H1 (cell line): ENCODE measurements at regions not wholly inside any gene's neighbourhood (a gene's known extent, or its start where the extent isn't known, plus 50 kb on each side); places are given as distances from the start of the nearest gene placed in this dataset.

Experiments
- CTCF ChIA-PET: fragments of 300-600 bp; sonication (Branson Sonifier 250); formaldehyde crosslinking; loops from one replicate; lab custom pipeline; 2021; ENCODE audit not compliant: partially characterized antibody; lab: Charles Lee
- POLR2A ChIA-PET: fragments of 300-600 bp; sonication (Branson Sonifier 250); formaldehyde crosslinking; loops from one replicate; lab custom pipeline; 2021; ENCODE audit warnings: inconsistent platforms; ENCODE audit not compliant: partially characterized antibody; lab: Charles Lee
- DNase-seq, 2 experiments: peaks; one replicate each; pipeline versions ENCODE4 v3.0.0 to v3.0.0-alpha.2; 2010 to 2022; ENCODE audit warnings: low spot score in 2 of 2, low read depth in 1 of 2, mixed read lengths in 1 of 2
- FAIRE-seq: peaks from 2 replicates; lab custom pipeline; 2011; peaks lifted over from hg19 to GRCh38; lab: Jason Lieb, UNC
- H2AFZ ChIP-seq: 2 replicates; pipeline ENCODE4 v1.8.1; 2012; ENCODE audit warnings: low read length, inconsistent platforms
- H2AK5ac ChIP-seq: 2 replicates; pipeline ENCODE4 v1.6.1; 2013; ENCODE audit warnings: low read depth, low read length
- H2BK120ac ChIP-seq: replicated peaks from 2 replicates; pipeline ENCODE3; 2013; ENCODE audit warnings: low read depth, low read length, inconsistent platforms
- H2BK12ac ChIP-seq: 2 replicates; pipeline ENCODE4 v1.6.1; 2013; ENCODE audit warnings: low read depth, low read length
- H2BK15ac ChIP-seq: 2 replicates; pipeline ENCODE4 v1.6.1; 2013; ENCODE audit warnings: low read length
- H2BK20ac ChIP-seq: 2 replicates; pipeline ENCODE4 v1.6.1; 2013; ENCODE audit warnings: low read length
- H2BK5ac ChIP-seq: 2 replicates; pipeline ENCODE4 v1.6.1; 2013; ENCODE audit warnings: low read depth, low read length
- H3K14ac ChIP-seq: 2 replicates; pipeline ENCODE4 v1.6.1; 2013; ENCODE audit warnings: inconsistent platforms; ENCODE audit not compliant: insufficient read length
- H3K18ac ChIP-seq: 2 replicates; pipeline ENCODE4 v1.6.1; 2013; ENCODE audit warnings: low read length; ENCODE audit errors: extremely low read depth
- H3K23ac ChIP-seq: 2 replicates; pipeline ENCODE4 v1.6.1; 2013; ENCODE audit warnings: inconsistent platforms; ENCODE audit not compliant: insufficient read length
- H3K23me2 ChIP-seq: 2 replicates; pipeline ENCODE4 v1.6.1; 2013; ENCODE audit warnings: low read depth, low read length
- H3K27ac ChIP-seq: 2 replicates; pipeline ENCODE4 v1.6.1; 2011; ENCODE audit warnings: low read depth, low read length, inconsistent platforms
- H3K27me3 ChIP-seq, 4 experiments: replicated peaks in 1 of 4; 1 replicate in 1 of 4; 2 replicates in 3 of 4; pipeline versions ENCODE4 v1.6.1 to v1.8.1; 2011 to 2013; ENCODE audit warnings: low read length in 3 of 4, mild to moderate bottlenecking in 3 of 4, inconsistent platforms in 2 of 4, mixed read lengths in 2 of 4, moderate library complexity in 1 of 4; ENCODE audit not compliant: control insufficient read depth in 3 of 4, insufficient read depth in 3 of 4; ENCODE audit errors: extremely low read depth in 1 of 4
- H3K36me3 ChIP-seq, 4 experiments: 2 replicates each; pipeline versions ENCODE4 v1.6.1 to v1.8.1; 2011 to 2013; ENCODE audit warnings: mild to moderate bottlenecking in 4 of 4, low read length in 3 of 4, moderate library complexity in 2 of 4, control low read depth in 1 of 4, inconsistent platforms in 1 of 4; ENCODE audit not compliant: insufficient read depth in 4 of 4, control insufficient read depth in 2 of 4
- H3K4ac ChIP-seq: replicated peaks from 2 replicates; pipeline ENCODE3; 2013; ENCODE audit warnings: low read length, low read depth, mixed read lengths, inconsistent platforms; ENCODE audit not compliant: insufficient read length
- H3K4me1 ChIP-seq, 4 experiments: replicated peaks in 1 of 4; 1 replicate in 1 of 4; 2 replicates in 3 of 4; pipeline versions ENCODE4 v1.6.1 to v1.8.1; 2011 to 2013; ENCODE audit warnings: low read length in 3 of 4, inconsistent platforms in 2 of 4, mixed read lengths in 1 of 4; ENCODE audit not compliant: insufficient read depth in 4 of 4, control insufficient read depth in 3 of 4
- H3K4me2 ChIP-seq, 2 experiments: 2 replicates each; pipeline versions ENCODE4 v1.6.1 to v1.8.1; 2011 to 2013; ENCODE audit warnings: low read depth in 2 of 2, low read length in 2 of 2, control low read depth in 1 of 2, inconsistent platforms in 1 of 2, mild to moderate bottlenecking in 1 of 2; ENCODE audit not compliant: insufficient read depth in 1 of 2
- H3K4me3 ChIP-seq, 4 experiments: fragments of 200-600, 300-600 bp in 1 of 4; sonication (generic), shearing (Covaris generic), sonication (Bioruptor Twin) in 1 of 4; 2 replicates each; pipeline versions ENCODE4 v1.5.1 to v1.8.1; 2011 to 2016; ENCODE audit warnings: low read length in 4 of 4, low read depth in 3 of 4, control low read depth in 2 of 4, inconsistent platforms in 2 of 4, mild to moderate bottlenecking in 2 of 4, mixed read lengths in 1 of 4, moderate library complexity in 1 of 4; ENCODE audit not compliant: insufficient read depth in 2 of 4; ENCODE audit errors: extremely low read depth in 1 of 4
- H3K56ac ChIP-seq: replicated peaks from 2 replicates; pipeline ENCODE3; 2013; ENCODE audit warnings: low read depth, mild to moderate bottlenecking, mixed read lengths, low read length, inconsistent platforms; ENCODE audit not compliant: insufficient read length
- H3K79me1 ChIP-seq: 2 replicates; pipeline ENCODE4 v1.6.1; 2013; ENCODE audit warnings: low read depth, low read length, control low read depth
- H3K79me2 ChIP-seq, 2 experiments: 2 replicates each; pipeline versions ENCODE4 v1.6.1 to v1.8.1; 2012 to 2013; ENCODE audit warnings: low read length in 2 of 2, mild to moderate bottlenecking in 2 of 2, inconsistent platforms in 1 of 2; ENCODE audit not compliant: insufficient read depth in 2 of 2, control insufficient read depth in 1 of 2
- H3K9ac ChIP-seq, 4 experiments: replicated peaks in 1 of 4; 1 replicate in 1 of 4; 2 replicates in 3 of 4; pipeline versions ENCODE4 v1.6.1 to v1.8.1; 2011 to 2013; ENCODE audit warnings: low read depth in 3 of 4, low read length in 3 of 4, control low read depth in 2 of 4, mild to moderate bottlenecking in 2 of 4, moderate library complexity in 2 of 4, inconsistent platforms in 1 of 4; ENCODE audit errors: extremely low read depth in 1 of 4
- H3K9me3 ChIP-seq, 2 experiments: 2 replicates each; pipeline versions ENCODE4 v1.6.1 to v1.8.1; 2012 to 2013; ENCODE audit warnings: mild to moderate bottlenecking in 2 of 2, moderate library complexity in 2 of 2, control low read depth in 1 of 2, inconsistent platforms in 1 of 2, low read depth in 1 of 2, low read length in 1 of 2, mixed read lengths in 1 of 2; ENCODE audit not compliant: insufficient read depth in 2 of 2
- H4K20me1 ChIP-seq, 2 experiments: replicated peaks in 1 of 2; 2 replicates each; pipeline versions ENCODE3 to v1.8.1; 2011 to 2013; ENCODE audit warnings: inconsistent platforms in 2 of 2, low read length in 2 of 2, mild to moderate bottlenecking in 1 of 2; ENCODE audit not compliant: insufficient read depth in 2 of 2, control insufficient read depth in 1 of 2
- H4K5ac ChIP-seq: 2 replicates; pipeline ENCODE4 v1.6.1; 2013; ENCODE audit warnings: low read length, low read depth, mixed read lengths, inconsistent platforms; ENCODE audit not compliant: insufficient read length
- H4K8ac ChIP-seq: 2 replicates; pipeline ENCODE4 v1.8.0; 2013; ENCODE audit warnings: mild to moderate bottlenecking, moderate library complexity, low read length, inconsistent platforms; ENCODE audit not compliant: insufficient read depth; ENCODE audit errors: extremely low read depth
- H4K91ac ChIP-seq: replicated peaks from 2 replicates; pipeline ENCODE3; 2013; ENCODE audit warnings: low read length, mixed read lengths, inconsistent platforms; ENCODE audit not compliant: insufficient read length
- ASH2L ChIP-seq: fragments of 200-600, 300-600 bp; sonication (generic); IDR thresholded peaks from one replicate; pipeline ENCODE4 v1.7.1; 2017; ENCODE audit warnings: low read length
- BRCA1 ChIP-seq: IDR thresholded peaks from 2 replicates; pipeline ENCODE4 v1.6.1; 2012; ENCODE audit warnings: low read depth, low read length, improper control_type of control experiment
- CTBP2 ChIP-seq: IDR thresholded peaks from 2 replicates; pipeline ENCODE4 v1.7.0; 2011; ENCODE audit warnings: borderline replicate concordance, mild to moderate bottlenecking, moderate library complexity, mixed read lengths, low read length; ENCODE audit not compliant: insufficient read depth, insufficient read length
- GABPA ChIP-seq: IDR thresholded peaks from 2 replicates; pipeline ENCODE4 v1.6.1; 2011; ENCODE audit warnings: mild to moderate bottlenecking, low read length, moderate library complexity, borderline replicate concordance; ENCODE audit not compliant: insufficient read depth
- KDM1A ChIP-seq: fragments of 200-600, 300-600 bp; sonication (generic); IDR thresholded peaks from 2 replicates; pipeline ENCODE4 v1.7.1; 2016; ENCODE audit warnings: mild to moderate bottlenecking, low read length, borderline replicate concordance
- KDM4A ChIP-seq: IDR thresholded peaks from one replicate; pipeline ENCODE4 v1.7.1; 2012; ENCODE audit warnings: low read depth, mild to moderate bottlenecking, moderate library complexity, low read length, inconsistent platforms; ENCODE audit not compliant: severe bottlenecking
- WGBS, 2 experiments: shearing (Covaris generic) in 1 of 2; methylation state at CpG; one replicate each; pipeline versions ENCODE4 v1.1.6 to v1.1.7; 2013 to 2015; ENCODE audit warnings: low lambda C conversion rate in 2 of 2, mixed read lengths in 2 of 2, inconsistent platforms in 1 of 2, low coverage in 1 of 2, missing lambda C conversion rate in 1 of 2; ENCODE audit not compliant: insufficient replicate concordance in 2 of 2, insufficient coverage in 1 of 2, insufficient read length in 1 of 2; ENCODE audit errors: extremely low coverage in 1 of 2, missing lambda C conversion rate in 1 of 2; 5-methylcytosine and 5-hydroxymethylcytosine counted together
- TF ChIP-seq, protein P1 (sequence below): IDR thresholded peaks from 2 replicates; pipeline ENCODE4 v1.6.1; 2011; ENCODE audit warnings: low read length, improper control_type of control experiment

DNA sequence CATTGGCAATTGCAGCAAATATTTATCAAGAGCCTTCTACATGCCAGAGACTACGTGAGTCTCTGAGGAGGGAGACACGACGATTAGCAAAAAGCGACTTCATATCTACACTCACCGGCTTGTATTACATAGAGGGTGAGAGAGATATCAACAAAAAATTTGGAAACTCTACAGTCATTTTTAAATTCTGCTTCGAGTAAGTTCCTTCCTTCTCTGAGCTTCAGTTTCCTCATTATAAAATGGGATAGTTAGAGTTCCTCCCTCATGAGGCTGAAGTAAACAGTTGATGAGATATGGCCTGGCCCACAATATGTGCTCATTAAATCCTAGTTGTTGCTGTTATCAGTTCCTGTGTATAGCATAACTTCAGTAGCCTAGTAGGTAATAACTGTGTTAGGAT lies 64.1 kb upstream of the SIRPA start:
- Histone ChIP-seq H3K27ac (no peak overlapping the region), H2BK5ac (no peak overlapping the region), H3K14ac (no peak overlapping the region), H3K56ac (no peak overlapping the region), H3K9me3 (no peaks in the 10 kb centered on the region), H3K18ac (no peak overlapping the region), H2BK12ac (no peak overlapping the region), H3K79me2 (no peaks in the 10 kb centered on the region), H2BK20ac (no peak overlapping the region), H3K36me3 (no peaks in the 10 kb centered on the region), H3K23me2 (no peaks in the 10 kb centered on the region; the same call in 1 of the 2 replicates), H2AK5ac (no peak overlapping the region), H3K4me3 (no peak overlapping the region), H2AFZ (no peak overlapping the region), H4K20me1 (peaks cover 0 to 2% of the 10 kb centered on the region in 2 experiments), H2BK15ac (no peak overlapping the region), H4K91ac (no peak overlapping the region), H3K23ac (no peak overlapping the region), H3K4me2 (no peak overlapping the region), H3K9ac (no peak overlapping the region), H4K5ac (no peak overlapping the region), H4K8ac (no peak overlapping the region), H3K79me1 (no peaks in the 10 kb centered on the region), H3K4me1 (peaks cover 0 to 4% (median 0%) of the 10 kb centered on the region in 4 experiments; a peak in 1 of 7 replicates), H3K4ac (no peak overlapping the region), H3K27me3 (no peaks in the 10 kb centered on the region; a peak in 1 of 7 replicates), H2BK120ac (no peak overlapping the region)
- no peak for FAIRE-seq
- ChIA-PET POLR2A (no interaction called here), CTCF (interaction anchor here (1.1 to 2.3 kb wide), 3 partner anchors 17 to 341 kb away, joined by 3 to 8 read pairs (median 4); no protein-coding TSS in a partner anchor)
- no peak for DNase-seq
- no peak for TF ChIP-seq CTBP2
- TF ChIP-seq, protein P1, sequence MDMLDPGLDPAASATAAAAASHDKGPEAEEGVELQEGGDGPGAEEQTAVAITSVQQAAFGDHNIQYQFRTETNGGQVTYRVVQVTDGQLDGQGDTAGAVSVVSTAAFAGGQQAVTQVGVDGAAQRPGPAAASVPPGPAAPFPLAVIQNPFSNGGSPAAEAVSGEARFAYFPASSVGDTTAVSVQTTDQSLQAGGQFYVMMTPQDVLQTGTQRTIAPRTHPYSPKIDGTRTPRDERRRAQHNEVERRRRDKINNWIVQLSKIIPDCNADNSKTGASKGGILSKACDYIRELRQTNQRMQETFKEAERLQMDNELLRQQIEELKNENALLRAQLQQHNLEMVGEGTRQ = no peak
- TF ChIP-seq KDM1A = no peak
- TF ChIP-seq ASH2L = no peak
- TF ChIP-seq BRCA1 = no peak
- no peak for TF ChIP-seq KDM4A
- no peak for TF ChIP-seq GABPA
- 94% methylated on average over 6 of the region's 6 CpGs; no CpG with 5 or more reads in 1 of the 2 experiments for WGBS, 2 experiments
